Glutamatergic neuron (in vitro differentiated cells): ENCODE measurements at regions not wholly inside any gene's neighbourhood (a gene's known extent, or its start where the extent isn't known, plus 50 kb on each side); places are given as distances from the start of the nearest gene placed in this dataset.

ENCODE experiments used
- DNase-seq: peaks from one replicate; pipeline ENCODE4 v3.0.0; 2022
- H3K27ac Mint-ChIP-seq: one replicate; pipeline ENCODE4 v1.8.0; 2020; ENCODE audit warnings: mild to moderate bottlenecking, mixed read lengths, inconsistent platforms; ENCODE audit not compliant: unreplicated experiment
- H3K27me3 Mint-ChIP-seq: one replicate; pipeline ENCODE4 v1.8.0; 2020; ENCODE audit warnings: mild to moderate bottlenecking, moderate library complexity, mixed read lengths, inconsistent platforms; ENCODE audit not compliant: unreplicated experiment
- H3K36me3 Mint-ChIP-seq: one replicate; pipeline ENCODE4 v1.8.0; 2020; ENCODE audit warnings: mild to moderate bottlenecking, mixed read lengths, inconsistent platforms; ENCODE audit not compliant: unreplicated experiment
- H3K4me1 Mint-ChIP-seq: one replicate; pipeline ENCODE4 v1.8.0; 2020; ENCODE audit warnings: mild to moderate bottlenecking, low read depth, mixed read lengths, inconsistent platforms; ENCODE audit not compliant: unreplicated experiment
- H3K4me3 Mint-ChIP-seq: one replicate; pipeline ENCODE4 v1.8.0; 2020; ENCODE audit warnings: mild to moderate bottlenecking, mixed read lengths, inconsistent platforms; ENCODE audit not compliant: unreplicated experiment
- H3K9me3 Mint-ChIP-seq: one replicate; pipeline ENCODE4 v1.8.0; 2020; ENCODE audit warnings: mild to moderate bottlenecking, moderate library complexity, mixed read lengths, inconsistent platforms; ENCODE audit not compliant: unreplicated experiment
- CTCF ChIP-seq: fragments of 200-600 bp; sonication (generic); IDR thresholded peaks from one replicate; pipeline ENCODE4 v1.5.0; 2021; ENCODE audit not compliant: partially characterized antibody, unreplicated experiment

GRCh38 chr12:25822281-25822680 lies 136.2 kb upstream of the RASSF8 start:
- Mint-ChIP-seq H3K4me3 (no peak overlapping the region), H3K9me3 (peaks cover 3% of the 10 kb centered on the region), H3K27ac (no peak overlapping the region), H3K36me3 (no peaks in the 10 kb centered on the region), H3K4me1 (peaks cover 15% of the 10 kb centered on the region), H3K27me3 (no peaks in the 10 kb centered on the region)
- DNase-seq, result no peak
- no peak for TF ChIP-seq CTCF

DNA sequence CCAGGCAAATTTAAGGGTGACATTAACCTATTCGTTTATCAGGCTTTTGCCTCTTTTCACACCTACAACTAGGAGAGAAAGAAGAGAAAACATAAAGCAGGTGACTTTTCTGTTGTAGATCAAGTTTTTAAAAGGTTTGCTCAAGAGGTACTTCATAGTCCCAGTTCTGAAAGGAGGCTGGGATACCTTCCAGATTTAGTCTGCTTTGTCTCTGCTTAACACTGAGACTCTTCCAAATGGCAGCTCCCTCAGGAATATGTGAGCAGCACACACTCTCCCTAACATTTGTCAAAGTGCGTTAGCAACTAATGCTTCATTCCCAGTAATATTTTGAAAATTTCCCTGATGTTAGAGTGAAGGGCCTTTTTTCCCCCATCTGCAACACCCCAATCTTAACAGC lies 133.7 kb upstream of the RASSF8 start:
- H3K9me3 Mint-ChIP-seq, result peaks cover 3% of the 10 kb centered on the region
- peaks cover 30% of the 10 kb centered on the region for H3K4me1 Mint-ChIP-seq
- H3K36me3 Mint-ChIP-seq, result no peaks in the 10 kb centered on the region
- peak overlapping the region; percentile 36 for H3K27ac Mint-ChIP-seq
- no peak overlapping the region for H3K4me3 Mint-ChIP-seq
- TF ChIP-seq CTCF, result no peak
- no peaks in the 10 kb centered on the region for H3K27me3 Mint-ChIP-seq
- DNase-seq, result no peak

DNA sequence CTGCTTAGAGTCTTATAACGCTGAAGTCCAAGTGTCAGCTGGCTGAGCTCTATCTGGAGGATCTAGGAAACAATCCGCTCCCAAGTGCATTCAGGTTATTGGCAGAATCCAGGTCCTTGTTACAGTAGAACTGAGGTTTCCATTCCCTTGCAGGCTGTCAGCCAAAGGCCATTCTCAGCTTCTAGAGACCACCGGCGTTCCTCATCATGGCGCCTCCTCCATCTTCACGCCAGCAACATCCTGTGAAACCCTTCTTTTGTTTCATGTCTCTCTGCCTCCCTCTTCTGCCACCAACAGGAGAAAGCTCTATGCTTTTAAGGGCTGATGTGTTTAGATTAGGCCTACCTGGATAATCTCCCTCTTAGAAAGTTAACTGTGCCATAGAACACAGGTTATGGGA lies 133.0 kb upstream of the RASSF8 start:
- peaks cover 3% of the 10 kb centered on the region for H3K9me3 Mint-ChIP-seq

DNA sequence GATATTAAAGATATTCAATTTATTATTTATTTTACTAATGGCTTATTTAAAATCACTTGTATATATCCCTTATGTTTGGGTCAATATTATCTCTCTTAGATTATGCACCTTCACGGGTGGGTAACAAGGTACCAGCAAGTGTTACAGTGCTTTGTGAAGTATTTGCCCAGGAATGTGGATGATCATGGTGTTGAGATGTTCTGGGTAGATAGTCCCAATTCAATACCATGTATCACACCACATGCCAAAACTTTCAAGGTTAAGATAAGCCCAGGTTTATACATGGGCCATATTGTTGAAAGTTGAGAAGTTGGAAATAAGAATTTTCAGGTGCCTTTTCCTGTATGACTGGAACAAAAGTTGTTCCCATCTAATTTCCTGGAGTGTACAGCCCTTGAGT lies 131.3 kb upstream of the RASSF8 start:
- H3K36me3 Mint-ChIP-seq, result no peaks in the 10 kb centered on the region

More for the DNA sequence above, 133.0 kb upstream of the RASSF8 start:
- no peak overlapping the region for H3K4me3 Mint-ChIP-seq
- peak overlapping the region; percentile 36 for H3K27ac Mint-ChIP-seq
- DNase-seq, result no peak
- no peaks in the 10 kb centered on the region for H3K36me3 Mint-ChIP-seq
- H3K4me1 Mint-ChIP-seq, result peaks cover 31% of the 10 kb centered on the region
- TF ChIP-seq CTCF, result no peak
- H3K27me3 Mint-ChIP-seq, result no peaks in the 10 kb centered on the region

GRCh38 chr12:25827747-25828146 lies 130.7 kb upstream of the RASSF8 start:
- Mint-ChIP-seq H3K4me3 (no peak overlapping the region), H3K4me1 (peaks cover 31% of the 10 kb centered on the region), H3K36me3 (no peaks in the 10 kb centered on the region), H3K27me3 (no peaks in the 10 kb centered on the region), H3K9me3 (peaks cover 3% of the 10 kb centered on the region), H3K27ac (peak overlapping the region; percentile 2)
- no peak for DNase-seq
- no peak for TF ChIP-seq CTCF

More for the DNA sequence above, 131.3 kb upstream of the RASSF8 start:
- no peak for TF ChIP-seq CTCF
- Mint-ChIP-seq H3K27ac (no peak overlapping the region), H3K4me3 (no peak overlapping the region), H3K9me3 (peaks cover 3% of the 10 kb centered on the region), H3K27me3 (no peaks in the 10 kb centered on the region), H3K4me1 (peaks cover 31% of the 10 kb centered on the region)
- no peak for DNase-seq
